NOMO-1 treated with dmso at 0.1 percent for 144 hours (cell line): ENCODE measurements at regions not wholly inside any gene's neighbourhood (a gene's known extent, or its start where the extent isn't known, plus 50 kb on each side); places are given as distances from the start of the nearest gene placed in this dataset.
"Not testable (repeated sequence)": the region's sequence is repeated elsewhere in the genome, so short reads cannot be mapped to it uniquely, and the experiment has no call there.

Experiments
- DNase-seq: peaks from one replicate; lab custom pipeline; 2025; ENCODE audit not compliant: unreplicated experiment; lab: John Stamatoyannopoulos, UW

DNA sequence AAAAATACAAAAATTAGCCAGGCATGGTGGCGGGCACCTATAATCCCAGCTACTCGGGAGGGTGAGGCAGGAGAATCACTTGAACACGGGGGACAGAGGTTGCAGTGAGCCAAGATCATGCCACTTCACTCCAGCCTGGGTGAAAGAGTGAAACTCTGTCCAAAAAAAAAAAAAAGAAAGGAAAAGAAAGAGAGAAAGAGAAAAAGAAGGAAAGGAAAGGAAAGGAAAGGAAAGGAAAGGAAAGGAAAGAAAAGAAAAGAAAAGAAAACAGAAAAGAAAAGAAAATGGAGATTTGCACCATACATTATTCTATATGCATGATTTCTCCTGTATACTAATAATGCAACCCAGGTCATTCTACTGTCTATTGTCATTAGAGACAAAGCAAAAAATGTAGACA, 421.5 kb downstream of the PCDH19 start:
- DNase-seq: not testable (repeated sequence)

DNA sequence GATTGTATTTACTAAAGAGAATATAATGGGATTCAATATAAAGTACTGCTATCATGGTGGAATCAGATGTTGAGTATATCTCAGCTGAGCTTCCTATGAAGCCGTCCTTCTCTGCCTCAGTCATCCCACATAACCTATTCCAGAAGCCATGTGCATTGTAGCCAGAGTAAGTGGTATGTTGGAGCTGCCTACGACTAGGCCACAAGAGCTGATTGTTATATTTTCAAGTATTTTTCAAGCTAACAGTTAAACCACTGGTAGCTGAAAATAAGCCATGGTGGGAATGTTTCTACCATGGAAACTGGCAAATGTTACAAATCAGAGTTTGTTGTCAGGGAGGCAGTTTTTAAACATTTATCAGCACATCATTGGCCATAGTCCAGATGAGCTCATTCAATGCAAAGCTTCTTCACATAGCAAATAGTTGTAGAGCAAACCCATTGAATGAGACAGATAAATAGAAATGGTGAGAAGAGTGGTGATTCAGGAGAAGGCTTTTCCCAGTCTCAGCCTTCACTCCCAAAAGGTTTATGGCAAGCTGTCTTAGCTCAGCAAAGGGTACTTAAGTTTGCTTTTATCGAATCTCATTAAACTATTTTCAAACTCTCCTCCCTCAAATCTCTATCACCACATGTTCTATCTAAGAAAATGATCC, 436.4 kb downstream of the PCDH19 start:
- no peak for DNase-seq

DNA sequence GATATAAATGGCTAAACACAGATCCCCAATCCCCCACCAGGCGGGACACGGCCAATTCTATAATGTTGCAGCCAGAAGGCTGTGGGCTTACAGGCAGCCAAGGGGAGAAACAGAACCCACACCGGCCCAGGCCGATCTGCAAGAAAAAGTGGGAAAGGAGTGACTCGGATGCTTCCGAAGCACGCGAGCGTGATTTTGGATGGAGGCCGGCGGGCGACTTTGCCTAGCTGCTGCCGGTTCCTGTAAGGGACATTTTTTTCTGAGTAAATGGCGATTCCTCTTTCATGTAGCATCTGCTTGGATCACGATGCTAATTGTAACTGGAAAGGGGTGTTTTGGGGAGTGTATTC, 470.2 kb downstream of the PCDH19 start:
- no peak for DNase-seq

DNA sequence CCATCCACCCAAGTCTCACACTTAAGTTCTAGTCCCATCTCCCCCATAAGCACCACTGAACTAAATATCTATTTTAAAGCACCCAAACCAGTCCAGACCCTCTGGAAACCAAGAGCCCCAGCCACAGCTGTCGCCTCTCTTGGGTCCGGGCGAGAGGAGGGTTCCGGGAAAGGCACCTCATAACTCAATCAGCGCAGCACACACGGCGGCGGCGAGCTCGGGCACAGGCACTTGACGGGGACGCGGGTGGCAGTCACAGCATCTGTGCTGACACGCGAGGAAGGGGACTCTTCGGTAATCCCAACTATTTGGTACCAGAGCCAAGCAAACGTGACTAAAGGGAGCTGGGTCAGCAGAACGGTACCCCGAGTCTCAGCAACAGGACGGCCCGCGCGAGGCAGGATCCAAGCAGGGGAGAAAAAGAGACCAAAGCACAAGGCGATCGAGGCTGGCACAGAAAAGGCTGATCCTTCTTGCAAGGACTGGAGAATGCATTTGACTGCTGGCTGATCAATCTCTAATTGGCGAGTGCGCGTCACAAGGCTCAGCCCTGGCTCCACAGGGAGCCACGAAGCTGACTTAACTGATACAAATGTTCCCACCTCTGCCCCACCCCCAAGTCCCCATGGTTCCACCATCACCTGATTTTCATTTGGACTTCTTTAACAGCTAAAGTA, 470.7 kb downstream of the PCDH19 start:
- DNase-seq: not testable (repeated sequence)

DNA sequence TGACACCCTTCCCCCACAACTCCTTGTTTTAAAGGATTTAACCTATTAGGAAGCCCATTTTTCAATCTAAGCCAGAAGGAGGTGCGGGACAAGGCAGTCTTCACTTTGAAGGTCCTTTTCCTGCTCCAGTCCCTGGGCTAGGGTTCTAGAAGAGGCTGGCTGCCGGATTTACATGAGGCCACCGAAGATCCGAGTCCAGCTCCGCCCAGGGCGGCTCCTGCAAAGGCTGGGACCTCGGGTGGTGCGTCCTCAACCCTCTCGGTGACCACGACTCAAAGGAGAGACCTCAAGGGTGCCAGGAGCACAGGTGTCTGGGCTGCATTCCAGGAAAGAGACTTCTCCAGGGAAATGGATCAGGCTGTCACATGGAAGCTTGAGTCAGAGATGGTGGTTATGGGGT, 471.6 kb downstream of the PCDH19 start:
- no peak for DNase-seq

- DNase-seq: no peak
Observed at GRCh38 chrX:99933865-99934264, 476.2 kb downstream of the PCDH19 start.

DNA sequence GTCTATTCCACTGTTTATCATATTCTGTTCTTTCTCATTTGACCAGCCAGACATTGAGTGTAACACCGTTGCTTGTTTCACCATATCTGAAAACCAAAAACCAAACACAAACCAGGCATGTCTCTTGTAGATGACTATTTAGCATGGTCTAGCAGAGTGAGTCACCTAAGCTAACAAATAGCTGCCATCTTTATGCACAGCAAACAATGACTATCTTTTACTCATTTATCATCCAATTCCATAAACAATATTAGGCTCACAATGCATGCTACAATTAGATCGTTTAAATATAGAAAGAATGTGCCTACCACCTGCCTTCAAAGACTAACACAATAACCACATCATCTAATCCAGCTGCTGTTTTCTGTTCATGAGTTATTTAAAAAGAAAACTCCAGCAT, 495.4 kb downstream of the PCDH19 start:
- DNase-seq: no peak

DNA sequence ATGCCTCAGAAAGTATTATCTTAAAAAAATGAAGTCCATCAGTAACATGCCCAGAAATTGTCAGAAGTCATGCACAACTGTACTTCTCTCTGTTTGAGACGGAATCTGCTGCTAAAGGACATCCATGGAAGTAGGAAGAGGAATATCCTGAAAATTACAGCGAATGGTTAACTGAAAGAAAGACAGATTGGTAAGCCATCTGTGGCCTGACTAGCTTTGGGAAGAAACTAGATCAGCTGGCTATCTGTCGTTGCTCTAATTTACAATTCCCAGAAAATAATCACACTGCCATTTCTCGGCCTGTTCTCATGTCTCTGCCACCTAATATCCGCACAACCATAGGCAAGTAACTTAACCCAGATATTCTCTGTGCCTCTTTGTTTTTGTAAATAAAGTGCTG, 496.5 kb downstream of the PCDH19 start:
- no peak for DNase-seq

- DNase-seq: no peak
Observed at GRCh38 chrX:99909946-99910345, 500.1 kb downstream of the PCDH19 start.

DNA sequence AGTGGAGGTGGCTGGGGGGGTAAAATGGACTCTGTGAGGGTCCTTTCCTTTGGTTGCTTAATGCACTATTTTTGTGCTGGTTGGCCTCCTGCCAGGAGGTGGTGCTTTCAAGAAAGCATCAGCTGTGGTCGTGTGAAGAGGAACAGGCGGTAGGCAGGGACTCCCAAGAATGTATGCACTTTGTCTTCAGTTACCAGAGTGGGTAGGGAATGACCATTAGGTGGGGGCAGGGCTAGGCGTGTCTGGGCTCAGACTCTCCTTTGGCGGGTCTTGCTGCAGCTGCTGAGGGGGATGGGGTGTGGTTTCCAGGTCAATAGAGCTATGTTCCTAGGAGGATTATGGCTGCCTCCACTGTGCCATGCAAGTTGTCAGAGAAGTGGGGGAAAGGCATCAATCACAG, 509.0 kb downstream of the PCDH19 start:
- no peak for DNase-seq

GRCh38 chrX:99887918-99888317, 522.2 kb downstream of the PCDH19 start:
- no peak for DNase-seq

DNA sequence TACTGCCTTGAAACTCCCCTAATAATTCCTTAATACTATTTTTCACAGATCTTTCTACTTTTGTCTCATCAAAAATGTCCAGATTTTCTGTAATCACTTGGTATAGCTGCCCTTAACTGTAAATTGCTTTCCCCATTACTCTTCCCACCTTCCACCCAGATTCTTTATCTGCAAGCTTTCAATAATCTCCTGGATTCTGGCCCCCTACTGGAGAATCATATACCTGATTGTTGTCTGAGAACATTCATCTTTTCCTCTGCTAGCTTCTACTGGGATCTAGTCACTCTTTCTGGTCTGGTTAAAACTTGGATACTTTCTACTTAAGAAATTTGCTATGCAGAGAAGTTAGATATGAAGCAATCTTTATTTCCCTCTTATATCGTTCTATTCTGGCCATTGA, 552.6 kb downstream of the PCDH19 start:
- DNase-seq: no peak

GRCh38 chrX:99833821-99834220, 576.3 kb downstream of the PCDH19 start:
- DNase-seq: no peak

GRCh38 chrX:99820197-99820596, 589.9 kb downstream of the PCDH19 start:
- DNase-seq: no peak

DNA sequence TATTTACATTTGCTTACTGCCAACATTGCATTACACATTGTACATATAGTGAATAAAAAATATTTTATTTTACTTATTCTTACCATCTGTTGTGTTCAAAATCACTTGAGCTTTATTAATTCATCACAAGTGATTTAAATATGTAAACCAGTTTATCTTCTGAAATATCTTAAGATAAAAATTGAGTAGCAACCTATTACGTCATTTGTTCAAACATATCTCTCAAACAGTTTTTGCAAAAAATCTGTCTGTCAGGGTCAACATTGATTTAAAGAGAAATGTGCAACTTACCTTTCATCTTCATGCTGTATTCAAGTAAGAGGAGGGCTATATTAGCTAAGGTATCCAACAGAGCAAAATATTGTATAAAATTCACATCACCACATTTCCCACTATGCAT, 610.1 kb downstream of the PCDH19 start:
- no peak for DNase-seq

GRCh38 chrX:99798936-99799335, 611.1 kb downstream of the PCDH19 start:
- no peak for DNase-seq

DNA sequence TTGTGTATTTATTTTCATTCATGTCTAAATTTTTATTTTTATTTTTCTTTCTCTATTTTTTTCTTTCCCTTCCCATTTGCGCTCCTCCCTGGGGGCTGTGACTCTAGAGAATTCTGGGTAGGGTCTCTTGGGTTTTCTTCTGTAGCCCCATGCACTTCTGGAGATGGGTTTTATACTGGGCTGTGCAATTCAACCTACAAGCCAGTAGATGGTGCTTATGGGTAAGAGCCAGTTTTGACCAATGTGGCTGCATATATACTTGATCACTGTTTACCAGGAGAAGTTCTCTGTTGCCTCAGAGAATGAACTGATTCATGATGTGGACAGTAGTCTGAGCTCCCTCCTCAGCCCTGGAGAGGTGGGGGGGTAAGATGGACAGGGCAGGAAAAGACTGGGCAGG, 614.6 kb downstream of the PCDH19 start:
- no peak for DNase-seq

- no peak for DNase-seq
Observed at GRCh38 chrX:99782516-99783040, 627.5 kb downstream of the PCDH19 start.

DNA sequence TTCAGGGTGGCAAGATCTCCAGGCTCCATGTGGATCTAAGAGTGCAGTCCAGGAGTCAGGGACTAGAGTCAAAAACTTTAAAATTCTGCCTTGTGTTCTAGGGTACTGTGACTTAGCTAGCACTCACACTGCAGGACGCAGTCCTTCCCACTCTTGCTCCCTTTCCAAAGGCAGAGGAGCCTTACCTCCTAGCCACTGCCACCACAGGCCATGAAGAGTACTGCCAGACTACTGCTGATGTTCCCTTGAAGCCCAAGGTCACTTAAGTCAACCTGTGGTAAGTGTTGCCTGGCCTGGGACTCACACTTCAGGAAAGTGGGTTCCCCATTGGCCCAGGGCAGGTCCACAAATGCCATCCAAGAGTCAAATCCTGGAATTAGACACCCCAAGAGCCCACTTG, 632.2 kb downstream of the PCDH19 start:
- DNase-seq: no peak

DNA sequence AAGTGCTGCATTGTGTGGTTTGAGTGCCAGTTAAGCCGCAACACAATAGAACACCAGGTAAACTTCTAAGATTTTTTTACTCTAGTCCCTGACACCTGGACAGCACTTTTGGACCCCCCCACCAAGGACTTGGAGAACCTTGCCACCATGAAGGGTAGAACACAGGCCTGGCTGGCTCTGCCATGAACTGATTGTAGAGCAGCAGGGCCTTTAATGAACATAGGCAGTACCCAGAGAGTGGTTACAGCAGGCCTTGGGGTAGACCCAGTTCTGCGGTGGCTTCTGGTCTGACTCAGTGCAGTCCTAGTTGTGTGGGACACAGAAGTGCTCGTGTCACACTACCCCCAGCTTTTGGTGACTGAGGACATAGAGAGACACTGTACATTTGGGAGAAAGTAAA, 648.3 kb downstream of the PCDH19 start:
- DNase-seq: no peak

DNA sequence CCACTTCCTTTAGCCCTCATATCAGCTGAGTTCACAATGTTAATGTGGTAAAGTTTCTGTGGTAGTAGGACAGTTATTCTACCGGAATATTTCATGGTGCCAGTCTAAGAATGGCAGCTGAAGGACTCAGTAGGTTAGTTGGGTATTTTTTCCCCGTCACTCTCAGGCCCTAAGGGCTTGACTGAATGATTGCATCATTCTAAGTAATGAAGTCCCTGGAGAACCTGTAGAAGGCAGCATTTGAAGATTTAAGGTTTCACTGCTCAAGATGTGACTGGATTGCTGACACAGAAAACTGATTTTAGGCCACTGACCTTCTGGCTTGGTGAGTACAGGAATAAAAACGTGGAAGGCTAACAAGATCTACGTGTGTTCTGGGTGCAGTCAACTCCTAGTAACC, 657.3 kb downstream of the PCDH19 start:
- no peak for DNase-seq

GRCh38 chrX:99750721-99751120, 659.4 kb downstream of the PCDH19 start:
- no peak for DNase-seq

DNA sequence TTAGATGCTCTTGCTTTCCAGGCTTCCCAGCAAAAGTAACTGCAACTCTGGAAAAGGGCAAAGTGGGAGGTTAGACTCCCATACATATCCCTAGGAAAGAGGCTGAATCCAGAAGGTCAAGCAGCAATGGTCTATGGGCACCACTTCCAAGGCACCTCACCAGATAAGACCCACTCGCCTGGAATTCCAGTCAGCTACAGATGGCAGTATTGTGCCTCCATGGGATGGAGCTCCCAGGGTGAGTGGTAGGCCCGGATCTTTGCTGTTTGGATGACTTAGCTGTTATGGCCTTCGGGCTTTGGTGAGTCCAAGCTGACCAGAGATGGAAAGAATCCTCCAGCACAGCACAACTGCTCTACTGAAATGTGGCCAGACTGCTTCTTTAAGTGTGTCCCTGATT, 688.0 kb downstream of the PCDH19 start:
- DNase-seq: no peak
